H9 (cell line): ENCODE measurements at regions not wholly inside any gene's neighbourhood (a gene's known extent, or its start where the extent isn't known, plus 50 kb on each side); places are given as distances from the start of the nearest gene placed in this dataset.

Experiments used
- DNase-seq: peaks from one replicate; pipeline ENCODE4 v3.0.0-alpha.2; 2017
- H2AFZ ChIP-seq: one replicate; pipeline ENCODE4 v1.6.1; 2013; ENCODE audit warnings: mild to moderate bottlenecking, low read length, control low read depth, moderate library complexity
- H2AK5ac ChIP-seq: 2 replicates; pipeline ENCODE4 v1.6.1; 2013; ENCODE audit warnings: low read length, control low read depth, mixed read lengths; ENCODE audit not compliant: insufficient read length
- H2BK120ac ChIP-seq: one replicate; pipeline ENCODE4 v1.6.1; 2013; ENCODE audit warnings: low read depth, mild to moderate bottlenecking, low read length, control low read depth, inconsistent platforms; ENCODE audit not compliant: poor library complexity, severe bottlenecking
- H2BK12ac ChIP-seq: 2 replicates; pipeline ENCODE4 v1.6.1; 2013; ENCODE audit warnings: low read length, control low read depth, mixed read lengths, low read depth; ENCODE audit not compliant: insufficient read length
- H2BK15ac ChIP-seq: 2 replicates; pipeline ENCODE4 v1.6.1; 2013; ENCODE audit warnings: low read depth, low read length, control low read depth
- H2BK20ac ChIP-seq: one replicate; pipeline ENCODE4 v1.6.1; 2013; ENCODE audit warnings: low read depth, mild to moderate bottlenecking, low read length, control low read depth, inconsistent platforms; ENCODE audit not compliant: poor library complexity, severe bottlenecking
- H2BK5ac ChIP-seq: 2 replicates; pipeline ENCODE4 v1.6.1; 2013; ENCODE audit warnings: low read length, control low read depth, mixed read lengths; ENCODE audit not compliant: insufficient read length
- H3K14ac ChIP-seq: 2 replicates; pipeline ENCODE4 v1.6.1; 2013; ENCODE audit warnings: low read length, control low read depth; ENCODE audit not compliant: insufficient read depth
- H3K18ac ChIP-seq: 2 replicates; pipeline ENCODE4 v1.6.1; 2013; ENCODE audit warnings: low read depth, mild to moderate bottlenecking, mixed read lengths, low read length, control low read depth; ENCODE audit not compliant: insufficient read length
- H3K23ac ChIP-seq: 2 replicates; pipeline ENCODE4 v1.6.1; 2013; ENCODE audit warnings: low read length, control low read depth, mixed read lengths, low read depth; ENCODE audit not compliant: insufficient read length
- H3K23me2 ChIP-seq: 2 replicates; pipeline ENCODE4 v1.6.1; 2013; ENCODE audit warnings: low read depth, mild to moderate bottlenecking, mixed read lengths, low read length, control low read depth; ENCODE audit not compliant: insufficient read length, poor library complexity, severe bottlenecking
- H3K27ac ChIP-seq: 2 replicates; pipeline ENCODE4 v1.5.1; 2013; ENCODE audit warnings: low read length, control low read depth, mixed read lengths, low read depth; ENCODE audit not compliant: insufficient read length
- H3K27me3 ChIP-seq: 2 replicates; pipeline ENCODE4 v1.6.1; 2013; ENCODE audit warnings: low read length, control low read depth, inconsistent platforms; ENCODE audit not compliant: insufficient read depth
- H3K4ac ChIP-seq: 2 replicates; pipeline ENCODE4 v1.6.1; 2013; ENCODE audit warnings: low read depth, mild to moderate bottlenecking, control low read depth, inconsistent platforms, low read length, moderate library complexity
- H3K4me1 ChIP-seq: 2 replicates; pipeline ENCODE4 v1.6.1; 2013; ENCODE audit warnings: low read length, control low read depth, inconsistent platforms; ENCODE audit not compliant: insufficient read depth
- H3K4me2 ChIP-seq: 2 replicates; pipeline ENCODE4 v1.6.1; 2013; ENCODE audit warnings: low read length, control low read depth, mixed read lengths; ENCODE audit not compliant: insufficient read length, insufficient read depth
- H3K56ac ChIP-seq: 2 replicates; pipeline ENCODE4 v1.6.1; 2013; ENCODE audit warnings: low read depth, mild to moderate bottlenecking, mixed read lengths, low read length, control low read depth; ENCODE audit not compliant: insufficient read length
- H3K79me1 ChIP-seq: 2 replicates; pipeline ENCODE4 v1.6.1; 2013; ENCODE audit warnings: low read depth, mild to moderate bottlenecking, moderate library complexity, low read length, control low read depth, inconsistent platforms; ENCODE audit not compliant: insufficient read depth, poor library complexity, severe bottlenecking
- H3K79me2 ChIP-seq: 2 replicates; pipeline ENCODE4 v1.6.1; 2013; ENCODE audit warnings: low read length, control low read depth, inconsistent platforms; ENCODE audit not compliant: insufficient read depth
- H3K9ac ChIP-seq: 2 replicates; pipeline ENCODE4 v1.6.1; 2013; ENCODE audit warnings: low read length, control low read depth, mixed read lengths; ENCODE audit not compliant: insufficient read length; ENCODE audit errors: extremely low read depth
- H3K9me3 ChIP-seq: one replicate; pipeline ENCODE4 v1.6.1; 2013; ENCODE audit warnings: low read depth, low read length, inconsistent platforms; ENCODE audit not compliant: control insufficient read depth
- H3T11ph ChIP-seq: one replicate; pipeline ENCODE4 v1.6.1; 2013; ENCODE audit warnings: mild to moderate bottlenecking, low read length, control low read depth, inconsistent platforms
- H4K20me1 ChIP-seq: one replicate; pipeline ENCODE4 v1.6.1; 2013; ENCODE audit not compliant: control insufficient read depth, insufficient read length, insufficient read depth
- H4K5ac ChIP-seq: 2 replicates; pipeline ENCODE4 v1.6.1; 2013; ENCODE audit warnings: low read depth, mild to moderate bottlenecking, mixed read lengths, low read length, control low read depth; ENCODE audit not compliant: insufficient read length
- H4K8ac ChIP-seq: replicated peaks from 2 replicates; pipeline ENCODE4 v1.6.1; 2013; ENCODE audit warnings: low read length, control low read depth, mixed read lengths, low read depth; ENCODE audit not compliant: insufficient read length
- H4K91ac ChIP-seq: 2 replicates; pipeline ENCODE4 v1.6.1; 2013; ENCODE audit warnings: low read depth, mild to moderate bottlenecking, moderate library complexity, mixed read lengths, low read length, control low read depth; ENCODE audit not compliant: insufficient read length
- H3K27ac Mint-ChIP-seq, 3 experiments: 2 replicates in 2 of 3; 3 replicates in 1 of 3; pipeline ENCODE4 v1.8.0; 2020 to 2021; ENCODE audit warnings: mixed read lengths in 3 of 3, mild to moderate bottlenecking in 1 of 3, moderate library complexity in 1 of 3
- H3K27me3 Mint-ChIP-seq: 2 replicates; pipeline ENCODE4 v1.8.0; 2021; ENCODE audit warnings: low read depth, mild to moderate bottlenecking, moderate library complexity, mixed read lengths
- H3K36me3 Mint-ChIP-seq, 3 experiments: 2 replicates in 2 of 3; 3 replicates in 1 of 3; pipeline ENCODE4 v1.8.0; 2020 to 2021; ENCODE audit warnings: low read depth in 3 of 3, mixed read lengths in 3 of 3; ENCODE audit not compliant: insufficient read depth in 1 of 3
- H3K4me1 Mint-ChIP-seq, 2 experiments: 2 replicates each; pipeline ENCODE4 v1.8.0; 2020; ENCODE audit warnings: mixed read lengths in 2 of 2
- H3K4me3 Mint-ChIP-seq, 2 experiments: 2 replicates in 1 of 2; 3 replicates in 1 of 2; pipeline ENCODE4 v1.8.0; 2020 to 2021; ENCODE audit warnings: mild to moderate bottlenecking in 2 of 2, mixed read lengths in 2 of 2, moderate library complexity in 1 of 2
- H3K9me3 Mint-ChIP-seq, 2 experiments: 2 replicates in 1 of 2; 3 replicates in 1 of 2; pipeline ENCODE4 v1.8.0; 2020; ENCODE audit warnings: mild to moderate bottlenecking in 2 of 2, mixed read lengths in 2 of 2, moderate library complexity in 1 of 2
- CTCF ChIP-seq: fragments of 200-600 bp; sonication (generic); conservative IDR thresholded peaks from 3 replicates; pipeline ENCODE4 v1.8.0; 2021; ENCODE audit warnings: antibody characterized with exemption, mild to moderate bottlenecking
- WGBS: extraction: QIAGEN DNeasy Blood & Tissue Kit; methylation state at CpG from one replicate; pipeline ENCODE4 v1.1.7; 2013; ENCODE audit warnings: missing lambda C conversion rate, low lambda C conversion rate, mixed read lengths; ENCODE audit not compliant: insufficient read length; ENCODE audit errors: extremely low coverage; 5-methylcytosine and 5-hydroxymethylcytosine counted together

- Histone ChIP-seq H3K23ac (no peak overlapping the region), H4K5ac (no peak overlapping the region), H2BK5ac (no peak overlapping the region), H2AFZ (no peak overlapping the region), H3K9me3 (no peaks in the 10 kb centered on the region), H2BK15ac (no peak overlapping the region), H3K18ac (no peak overlapping the region), H3K27ac (no peak overlapping the region), H3K23me2 (no peaks in the 10 kb centered on the region), H2BK20ac (no peak overlapping the region), H2AK5ac (no peak overlapping the region), H3K9ac (no peak overlapping the region), H3K4me1 (peaks cover 8% of the 10 kb centered on the region; the same call in 1 of the 2 replicates), H3T11ph (no peak overlapping the region), H4K91ac (no peak overlapping the region), H4K20me1 (no peaks in the 10 kb centered on the region), H3K56ac (no peak overlapping the region), H3K4ac (no peak overlapping the region), H3K27me3 (no peaks in the 10 kb centered on the region), H3K4me2 (no peak overlapping the region), H2BK12ac (no peak overlapping the region), H3K79me1 (no peaks in the 10 kb centered on the region), H2BK120ac (no peak overlapping the region), H3K14ac (no peak overlapping the region), H4K8ac (no peak overlapping the region), H3K79me2 (no peaks in the 10 kb centered on the region)
- WGBS = no CpG with 5 or more reads among the region's 2 CpGs
- H3K27me3 Mint-ChIP-seq = no peaks in the 10 kb centered on the region; the same call in none of the 2 replicates
- no peak overlapping the region; a peak in 1 of 5 replicates for H3K4me3 Mint-ChIP-seq
- peaks cover 39 to 47% of the 10 kb centered on the region in 2 experiments for H3K4me1 Mint-ChIP-seq
- H3K27ac Mint-ChIP-seq = peak overlapping the region; percentile 86 to 96 (median 88); a peak in 6 of 7 replicates
- peaks cover 0 to 3% of the 10 kb centered on the region in 2 experiments; a peak in 1 of 5 replicates for H3K9me3 Mint-ChIP-seq
- no peak for TF ChIP-seq CTCF
- peak; percentile 50 for DNase-seq
- peaks cover 0 to 5% (median 4%) of the 10 kb centered on the region in 3 experiments; a peak in 2 of 7 replicates for H3K36me3 Mint-ChIP-seq
Observed at GRCh38 chr6:147053311-147053921, 150.8 kb upstream of the STXBP5 start.
